Activated T-helper 17 cell treated with anti-CD3 and anti-CD28 coated beads, Interleukin-2, amount 50 U/mL, for 72 hours (primary cell): ENCODE measurements at regions not wholly inside any gene's neighbourhood (a gene's known extent, or its start where the extent isn't known, plus 50 kb on each side); places are given as distances from the start of the nearest gene placed in this dataset.
"Not testable (repeated sequence)": the region's sequence is repeated elsewhere in the genome, so short reads cannot be mapped to it uniquely, and the experiment has no call there.

Experiments
- ATAC-seq: fragments of 150-1000 bp; cut with Tn5 transposase; replicated peaks from 2 replicates; pipeline ENCODE4 v1.10.0; 2021; ENCODE audit warnings: mild to moderate bottlenecking, moderate library complexity
- H3K27ac Mint-ChIP-seq: one replicate; pipeline ENCODE4 v1.8.0; 2022; ENCODE audit warnings: mixed read lengths
- H3K27me3 Mint-ChIP-seq: one replicate; pipeline ENCODE4 v1.8.0; 2022; ENCODE audit warnings: mixed read lengths
- H3K36me3 Mint-ChIP-seq: one replicate; pipeline ENCODE4 v1.8.0; 2022; ENCODE audit warnings: low read depth, mild to moderate bottlenecking, mixed read lengths
- H3K4me1 Mint-ChIP-seq: one replicate; pipeline ENCODE4 v1.8.0; 2022; ENCODE audit warnings: mixed read lengths
- H3K4me3 Mint-ChIP-seq: one replicate; pipeline ENCODE4 v1.8.0; 2022; ENCODE audit warnings: mild to moderate bottlenecking, mixed read lengths
- H3K9me3 Mint-ChIP-seq: one replicate; pipeline ENCODE4 v1.8.0; 2022; ENCODE audit warnings: mixed read lengths

DNA sequence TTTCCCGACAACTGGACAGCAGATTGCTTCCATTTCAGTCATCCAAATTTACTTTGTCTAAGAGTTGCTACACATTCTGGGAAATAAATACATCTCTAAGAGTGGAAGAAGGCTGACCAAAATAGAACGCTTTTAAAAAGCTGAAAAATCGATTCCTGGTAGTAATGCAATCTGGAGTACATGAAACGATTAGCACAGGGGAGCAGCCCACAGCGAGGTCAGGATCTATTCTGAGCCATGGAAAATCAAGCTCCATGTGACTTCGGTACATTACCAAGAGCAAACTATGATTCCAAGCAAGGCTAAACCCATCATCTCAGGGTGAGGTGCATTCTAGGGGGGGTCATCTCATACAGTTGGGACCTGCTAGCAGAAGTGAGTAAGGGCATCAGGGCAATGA, 249.3 kb downstream of the BLID start:
- no peak for ATAC-seq
- no peak overlapping the region for H3K4me3 Mint-ChIP-seq
- no peaks in the 10 kb centered on the region for H3K27me3 Mint-ChIP-seq
- H3K4me1 Mint-ChIP-seq, result no peaks in the 10 kb centered on the region
- H3K27ac Mint-ChIP-seq, result no peak overlapping the region
- H3K9me3 Mint-ChIP-seq, result peaks cover 6% of the 10 kb centered on the region
- no peaks in the 10 kb centered on the region for H3K36me3 Mint-ChIP-seq

DNA sequence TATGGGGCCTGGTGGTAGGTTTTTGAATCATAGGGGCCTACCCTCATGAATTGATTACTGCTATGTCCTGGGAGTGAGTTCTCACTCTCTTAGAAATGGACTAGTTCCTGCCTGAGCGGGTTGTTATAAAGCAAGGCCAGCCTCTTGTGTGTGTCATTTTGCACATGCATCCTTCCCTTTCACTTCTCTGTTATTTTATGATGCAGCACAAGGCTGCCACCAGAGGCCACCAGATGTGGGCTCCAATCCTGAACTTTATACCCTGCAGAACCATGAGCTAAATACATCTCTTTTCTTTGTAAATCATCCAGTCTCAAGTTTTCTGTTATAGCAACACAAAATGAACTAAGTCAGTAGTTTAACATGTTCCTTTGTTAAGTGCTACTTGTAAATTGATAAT, 251.4 kb downstream of the BLID start:
- no peak for ATAC-seq
- Mint-ChIP-seq H3K4me1 (no peaks in the 10 kb centered on the region), H3K27ac (no peak overlapping the region), H3K27me3 (no peaks in the 10 kb centered on the region), H3K36me3 (no peaks in the 10 kb centered on the region), H3K4me3 (no peak overlapping the region), H3K9me3 (peaks cover 6% of the 10 kb centered on the region)

DNA sequence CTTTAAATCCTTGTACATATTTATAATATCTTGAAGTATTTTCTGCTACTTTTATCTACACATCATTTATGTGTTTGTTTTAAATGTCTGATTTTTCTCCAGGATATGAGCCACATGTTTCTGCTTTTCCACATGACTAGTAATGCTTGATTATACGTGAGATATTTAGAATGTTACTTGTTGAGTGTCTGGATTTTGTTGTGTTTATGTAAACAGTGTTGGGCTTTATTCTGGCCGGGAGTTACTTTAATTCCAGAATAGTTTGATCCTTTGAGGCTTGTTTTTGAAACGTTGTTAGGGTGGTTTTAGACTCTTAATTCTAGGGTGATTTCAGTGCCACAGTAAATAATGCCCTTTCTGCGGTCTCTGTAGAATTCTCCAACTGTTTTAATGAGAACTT, 252.9 kb downstream of the BLID start:
- Mint-ChIP-seq H3K9me3 (peaks cover 6% of the 10 kb centered on the region), H3K36me3 (no peaks in the 10 kb centered on the region), H3K4me1 (no peaks in the 10 kb centered on the region), H3K27ac (no peak overlapping the region), H3K4me3 (no peak overlapping the region), H3K27me3 (no peaks in the 10 kb centered on the region)
- ATAC-seq, result no peak

DNA sequence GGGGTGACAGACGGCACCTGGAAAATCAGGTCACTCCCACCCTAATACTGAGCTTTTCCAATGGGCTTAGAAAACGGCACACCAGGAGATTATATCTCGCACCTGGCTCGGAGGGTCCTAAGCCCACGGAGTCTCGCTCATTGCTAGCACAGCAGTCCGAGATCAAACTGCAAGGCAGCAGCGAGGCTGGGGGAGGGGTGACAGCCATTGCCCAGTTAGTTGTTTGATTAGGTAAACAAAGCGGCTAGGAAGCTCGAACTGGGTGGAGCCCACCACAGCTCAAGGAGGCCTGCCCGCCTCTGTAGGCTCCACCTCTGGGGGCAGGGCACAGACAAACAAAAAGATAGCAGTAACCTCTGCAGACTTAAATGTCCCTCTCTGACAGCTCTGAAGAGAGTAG, 260.9 kb downstream of the BLID start:
- not testable (repeated sequence) for H3K27ac Mint-ChIP-seq, H3K4me1 Mint-ChIP-seq, H3K4me3 Mint-ChIP-seq, ATAC-seq, H3K27me3 Mint-ChIP-seq, H3K9me3 Mint-ChIP-seq, H3K36me3 Mint-ChIP-seq

DNA sequence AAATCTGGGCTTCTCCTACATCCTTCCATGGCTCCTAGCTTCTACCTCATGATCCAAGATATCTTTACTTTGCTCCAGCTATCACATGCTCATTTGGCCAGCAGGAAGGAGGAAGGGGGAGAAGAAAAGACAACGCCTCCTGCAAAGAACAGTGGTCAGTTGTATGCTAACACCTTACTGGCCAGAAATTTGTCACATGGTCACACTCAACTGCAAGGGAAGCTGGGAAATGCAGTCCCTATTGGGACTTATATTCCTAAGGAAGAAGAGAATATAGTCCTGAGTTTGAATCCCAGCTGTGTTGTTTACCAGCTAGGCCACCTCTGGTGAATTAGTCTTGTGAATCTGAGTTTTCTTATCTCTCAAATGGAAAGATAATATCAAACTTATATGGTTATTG, 272.0 kb downstream of the BLID start:
- Mint-ChIP-seq H3K4me1 (no peaks in the 10 kb centered on the region), H3K9me3 (peaks cover 7% of the 10 kb centered on the region), H3K27ac (no peak overlapping the region), H3K27me3 (no peaks in the 10 kb centered on the region), H3K4me3 (no peak overlapping the region), H3K36me3 (no peaks in the 10 kb centered on the region)
- ATAC-seq, result no peak

DNA sequence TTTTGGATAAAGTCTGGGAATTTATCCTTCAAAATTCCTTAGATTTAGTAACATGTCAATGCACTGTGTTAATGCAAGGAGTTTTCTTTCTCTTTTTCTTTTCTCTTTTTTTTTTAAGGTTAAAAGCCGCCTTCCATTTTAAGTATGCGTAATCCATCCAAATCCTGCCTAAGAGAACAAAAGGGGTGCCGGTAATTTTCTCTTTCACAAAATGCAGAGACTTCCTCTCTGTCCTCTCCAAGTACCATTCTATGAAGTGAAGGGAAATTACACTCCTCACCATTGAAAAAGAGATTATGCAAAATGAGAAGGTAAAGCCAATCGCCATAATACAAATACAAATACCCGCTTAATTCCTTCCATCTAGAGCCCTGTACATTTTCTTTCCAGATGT, 273.8 kb downstream of the BLID start:
- H3K36me3 Mint-ChIP-seq, result no peaks in the 10 kb centered on the region
- no peak overlapping the region for H3K4me3 Mint-ChIP-seq
- no peak overlapping the region for H3K27ac Mint-ChIP-seq
- peaks cover 11% of the 10 kb centered on the region for H3K9me3 Mint-ChIP-seq
- no peak for ATAC-seq
- no peaks in the 10 kb centered on the region for H3K27me3 Mint-ChIP-seq
- no peaks in the 10 kb centered on the region for H3K4me1 Mint-ChIP-seq

DNA sequence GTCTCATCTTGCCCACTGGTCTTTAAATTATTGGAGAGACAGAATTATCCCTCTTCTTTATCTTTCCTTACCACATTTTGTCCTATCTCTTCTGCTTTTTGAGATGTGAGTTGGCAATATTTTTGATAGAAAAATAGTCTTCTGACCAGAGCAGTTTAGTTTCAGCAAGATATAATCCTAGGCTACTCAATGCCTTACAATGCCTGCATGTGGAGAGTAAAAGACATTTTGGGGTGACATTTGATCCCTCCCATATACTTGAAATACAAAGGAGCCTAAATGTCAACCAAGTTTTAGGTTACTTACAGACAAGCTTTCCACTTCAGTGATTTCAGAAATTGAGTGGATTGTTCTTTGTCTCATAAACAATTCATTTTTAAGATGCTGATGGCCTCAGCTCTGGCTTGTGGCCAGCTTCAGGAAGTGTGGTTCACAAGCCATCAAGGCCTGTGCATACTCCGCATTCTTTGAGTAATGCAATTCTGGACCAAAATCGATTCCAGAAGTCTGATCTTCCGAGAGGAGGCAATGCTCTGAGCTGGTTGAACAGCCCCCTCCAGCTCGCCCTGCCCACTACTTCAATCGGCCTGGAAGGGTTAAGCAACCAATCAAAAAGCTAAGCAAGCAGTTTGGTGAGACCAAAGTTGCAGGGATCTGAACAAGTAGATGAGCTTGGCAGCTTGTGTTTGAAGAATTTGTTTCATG, 274.4 kb downstream of the BLID start:
- H3K4me1 Mint-ChIP-seq, result no peaks in the 10 kb centered on the region
- no peak for ATAC-seq
- H3K36me3 Mint-ChIP-seq, result no peaks in the 10 kb centered on the region
- no peak overlapping the region for H3K27ac Mint-ChIP-seq
- peaks cover 11% of the 10 kb centered on the region for H3K9me3 Mint-ChIP-seq
- no peaks in the 10 kb centered on the region for H3K27me3 Mint-ChIP-seq
- H3K4me3 Mint-ChIP-seq, result no peak overlapping the region

DNA sequence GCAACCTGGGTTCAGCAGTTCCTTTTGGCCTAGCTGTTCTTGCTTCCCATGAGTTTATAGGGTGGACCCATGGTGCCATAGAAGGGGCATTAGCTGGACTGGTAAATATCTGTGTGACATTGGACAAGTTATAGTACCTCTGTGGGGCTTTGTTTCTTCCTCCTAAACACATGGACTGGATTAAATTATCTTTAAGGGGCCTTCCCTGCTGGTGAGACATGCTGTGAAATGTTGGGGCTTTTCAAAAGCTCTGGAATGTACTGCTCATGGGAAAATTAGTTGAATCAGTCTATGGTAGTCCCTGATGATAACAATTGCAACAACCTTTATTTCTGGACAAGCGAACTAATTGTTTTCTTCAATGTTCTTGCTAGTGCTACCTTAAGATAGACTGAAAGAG, 276.2 kb downstream of the BLID start:
- H3K4me3 Mint-ChIP-seq, result no peak overlapping the region
- ATAC-seq, result no peak
- peaks cover 11% of the 10 kb centered on the region for H3K9me3 Mint-ChIP-seq
- H3K27ac Mint-ChIP-seq, result no peak overlapping the region
- H3K4me1 Mint-ChIP-seq, result no peaks in the 10 kb centered on the region
- no peaks in the 10 kb centered on the region for H3K36me3 Mint-ChIP-seq
- H3K27me3 Mint-ChIP-seq, result no peaks in the 10 kb centered on the region

DNA sequence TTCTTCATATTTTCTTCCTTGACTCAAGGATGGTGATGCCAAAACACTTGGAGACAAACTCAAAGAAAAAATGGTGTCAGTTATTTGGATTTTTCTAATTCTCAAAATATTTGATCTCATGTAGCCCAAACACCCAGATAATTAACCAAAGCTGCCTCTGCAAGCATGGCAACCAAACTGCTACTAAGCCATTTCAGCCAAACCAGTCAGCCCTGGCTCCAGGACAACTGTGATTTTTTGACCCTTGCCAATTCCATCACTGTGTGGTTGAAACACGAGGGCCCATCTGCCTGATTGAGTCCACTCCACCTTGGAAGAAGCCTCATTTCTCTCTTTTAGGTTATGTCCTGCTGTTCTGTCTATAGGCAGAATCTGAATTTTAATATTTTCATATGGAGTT, 277.4 kb downstream of the BLID start:
- Mint-ChIP-seq H3K9me3 (peaks cover 20% of the 10 kb centered on the region), H3K4me3 (no peak overlapping the region), H3K36me3 (no peaks in the 10 kb centered on the region), H3K27me3 (no peaks in the 10 kb centered on the region), H3K27ac (no peak overlapping the region), H3K4me1 (no peaks in the 10 kb centered on the region)
- no peak for ATAC-seq

DNA sequence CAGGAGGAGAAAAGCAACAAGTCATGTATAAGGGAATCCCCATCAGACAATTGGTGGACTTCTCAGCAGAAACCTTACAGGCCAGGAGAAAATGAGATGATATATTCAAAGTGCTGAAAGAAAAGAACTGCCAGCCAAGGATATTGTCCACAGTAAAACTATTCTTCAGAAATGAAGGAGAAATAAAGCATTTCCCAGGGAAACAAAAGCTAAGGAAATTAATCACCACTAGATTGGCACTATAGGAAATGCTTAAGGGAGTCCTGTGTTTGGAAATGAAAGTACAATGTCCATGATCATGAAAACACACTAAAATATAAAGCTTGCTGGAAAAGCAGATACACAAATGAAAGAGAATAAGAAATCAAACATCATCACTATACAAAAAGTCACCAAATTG, 282.0 kb downstream of the BLID start:
- Mint-ChIP-seq H3K4me3 (no peak overlapping the region), H3K27ac (no peak overlapping the region), H3K27me3 (no peaks in the 10 kb centered on the region), H3K36me3 (no peaks in the 10 kb centered on the region), H3K9me3 (peaks cover 32% of the 10 kb centered on the region), H3K4me1 (no peaks in the 10 kb centered on the region)
- ATAC-seq, result no peak

DNA sequence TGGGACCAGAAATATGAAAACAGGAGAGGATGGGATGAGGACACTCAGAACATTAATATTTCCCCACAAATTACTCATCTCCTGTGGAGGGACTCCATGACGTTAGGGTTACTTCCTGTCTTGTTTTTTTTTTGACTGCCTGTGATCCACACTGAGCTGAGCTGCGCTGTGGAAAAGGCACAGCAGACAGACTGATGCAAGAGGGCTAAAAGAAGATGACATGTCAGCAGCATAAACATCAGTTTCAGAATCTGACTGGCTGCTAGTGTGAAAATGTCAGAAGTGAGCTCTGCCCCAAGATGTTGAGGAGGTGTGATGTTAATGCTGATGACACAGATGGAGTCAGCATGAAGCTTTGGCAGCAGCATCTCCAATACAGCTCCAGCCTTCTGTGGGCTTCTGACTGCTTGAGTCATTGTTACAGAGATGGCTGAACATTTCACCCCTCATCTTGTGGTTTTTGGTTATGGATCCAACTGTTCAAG, 286.8 kb downstream of the BLID start:
- Mint-ChIP-seq H3K4me1 (no peaks in the 10 kb centered on the region), H3K4me3 (no peak overlapping the region), H3K27ac (no peak overlapping the region), H3K36me3 (no peaks in the 10 kb centered on the region), H3K9me3 (peaks cover 26% of the 10 kb centered on the region), H3K27me3 (no peaks in the 10 kb centered on the region)
- ATAC-seq, result no peak

DNA sequence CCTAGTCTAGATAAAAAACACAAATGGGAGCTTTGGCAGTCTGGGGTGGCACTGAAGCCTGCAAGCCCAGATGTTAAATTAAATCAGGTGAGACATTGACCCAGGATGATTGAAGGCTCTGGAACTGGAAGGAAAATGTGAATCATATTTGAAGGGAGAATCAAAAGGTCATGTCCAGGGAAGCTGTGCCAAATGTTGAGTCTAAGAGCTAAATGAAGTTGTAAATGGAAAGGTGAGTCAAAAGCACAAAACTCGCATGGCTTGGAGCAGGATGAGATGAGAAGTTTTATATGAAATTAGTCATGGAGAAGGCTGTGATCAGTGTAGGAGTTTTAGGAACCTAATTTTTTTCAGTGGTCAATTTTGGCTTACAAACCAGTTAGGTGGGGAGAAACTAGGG, 301.1 kb downstream of the BLID start:
- Mint-ChIP-seq H3K4me1 (no peaks in the 10 kb centered on the region), H3K27me3 (no peaks in the 10 kb centered on the region), H3K4me3 (no peak overlapping the region), H3K9me3 (peaks cover 13% of the 10 kb centered on the region), H3K27ac (no peak overlapping the region), H3K36me3 (no peaks in the 10 kb centered on the region)
- no peak for ATAC-seq

DNA sequence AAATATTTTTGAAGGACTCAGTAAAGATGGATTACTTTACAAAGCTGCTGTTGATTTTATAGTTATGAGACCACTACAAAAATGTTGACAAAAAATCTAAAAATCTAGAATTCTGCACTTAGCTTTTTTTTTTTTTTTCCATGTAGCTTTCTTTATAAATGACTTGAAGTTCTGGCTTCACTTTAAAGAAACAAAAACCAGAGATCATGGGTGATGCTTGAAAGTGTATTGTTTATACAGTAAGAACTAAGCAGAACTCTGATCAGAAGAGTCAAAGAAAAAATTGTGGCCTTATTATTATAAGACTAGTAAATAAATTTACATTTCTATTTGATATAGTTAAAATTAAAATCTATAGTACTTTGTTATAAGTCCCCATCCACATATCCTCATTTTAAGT, 301.7 kb downstream of the BLID start:
- H3K27ac Mint-ChIP-seq, result no peak overlapping the region
- no peak for ATAC-seq

DNA sequence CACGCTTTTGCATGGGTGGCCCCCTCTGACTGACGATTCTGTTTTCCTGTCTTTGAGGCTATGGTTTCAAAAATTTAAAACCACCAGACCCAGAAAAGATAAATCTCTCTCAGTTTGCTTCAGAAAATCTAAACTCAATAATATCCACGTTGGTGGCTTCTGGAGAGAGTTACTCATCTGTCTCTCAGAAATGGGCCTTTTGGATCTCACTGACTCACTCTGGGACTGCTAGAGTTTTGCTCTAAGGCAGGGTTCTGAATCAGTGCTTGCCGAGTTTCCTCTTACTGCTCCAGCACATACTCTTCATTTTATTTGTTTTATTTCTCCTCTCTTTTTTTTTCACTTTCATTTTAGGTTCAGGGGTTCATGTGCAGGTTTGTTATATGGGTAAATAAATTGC, 305.7 kb downstream of the BLID start:
- ATAC-seq, result no peak
- Mint-ChIP-seq H3K9me3 (peaks cover 10% of the 10 kb centered on the region), H3K4me1 (no peaks in the 10 kb centered on the region), H3K4me3 (no peak overlapping the region), H3K27me3 (no peaks in the 10 kb centered on the region), H3K36me3 (no peaks in the 10 kb centered on the region), H3K27ac (no peak overlapping the region)

More for the DNA sequence above, 301.7 kb downstream of the BLID start:
- no peaks in the 10 kb centered on the region for H3K36me3 Mint-ChIP-seq
- H3K27me3 Mint-ChIP-seq, result no peaks in the 10 kb centered on the region
- peaks cover 13% of the 10 kb centered on the region for H3K9me3 Mint-ChIP-seq
- H3K4me1 Mint-ChIP-seq, result no peaks in the 10 kb centered on the region
- H3K4me3 Mint-ChIP-seq, result no peak overlapping the region

DNA sequence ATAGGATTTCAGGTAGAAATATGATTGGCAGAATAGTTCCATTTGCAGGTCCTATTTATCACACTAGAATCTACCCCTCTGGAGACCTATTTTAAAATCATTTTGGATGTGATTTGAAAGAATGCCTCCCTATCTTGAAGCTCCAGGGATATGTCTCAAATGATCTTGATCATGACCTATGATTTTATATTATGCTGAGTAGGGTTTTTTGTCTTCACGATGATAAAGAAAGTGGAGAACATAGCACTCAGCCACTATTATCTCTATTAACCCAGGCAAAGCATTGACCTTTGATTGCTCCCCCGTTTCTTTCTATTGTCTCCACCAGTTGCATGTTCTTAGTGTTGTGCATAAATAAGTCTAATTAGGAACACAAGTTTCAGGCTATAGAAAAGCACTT, 307.9 kb downstream of the BLID start:
- Mint-ChIP-seq H3K4me1 (no peaks in the 10 kb centered on the region), H3K27ac (no peak overlapping the region), H3K36me3 (no peaks in the 10 kb centered on the region), H3K27me3 (no peaks in the 10 kb centered on the region), H3K9me3 (peaks cover 17% of the 10 kb centered on the region), H3K4me3 (no peak overlapping the region)
- ATAC-seq, result no peak

DNA sequence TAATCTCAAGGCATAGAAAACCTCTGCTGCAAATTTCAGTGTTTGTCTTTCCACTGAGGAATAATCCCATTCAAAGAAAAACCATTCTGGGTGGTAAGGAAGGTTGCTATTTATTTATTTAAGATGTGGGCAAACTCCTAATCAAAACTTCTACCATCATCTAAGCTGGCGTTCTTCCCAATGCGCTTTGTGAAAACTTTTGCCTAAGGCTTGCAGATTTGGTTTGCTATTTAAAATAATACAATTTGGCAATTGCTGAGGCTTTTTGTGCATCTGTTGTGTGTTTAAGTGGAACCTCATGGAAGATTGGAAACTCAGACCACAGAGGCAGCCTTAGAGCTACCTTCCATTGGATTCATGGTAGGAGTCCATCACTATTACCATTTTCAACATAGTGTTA, 309.0 kb downstream of the BLID start:
- Mint-ChIP-seq H3K27me3 (no peaks in the 10 kb centered on the region), H3K4me3 (no peak overlapping the region), H3K4me1 (no peaks in the 10 kb centered on the region), H3K9me3 (peaks cover 17% of the 10 kb centered on the region), H3K27ac (no peak overlapping the region), H3K36me3 (no peaks in the 10 kb centered on the region)
- ATAC-seq, result no peak
